Eye (tissue), 1 donor: ENCODE measurements at regions not wholly inside any gene's neighbourhood (a gene's known extent, or its start where the extent isn't known, plus 50 kb on each side); places are given as distances from the start of the nearest gene placed in this dataset.
A peak's percentile ranks its signal among the peaks of the same experiment; 100 is the strongest.
"Not testable (repeated sequence)": the region's sequence is repeated elsewhere in the genome, so short reads cannot be mapped to it uniquely, and the experiment has no call there.

Experiments used
- DNase-seq: peaks from one replicate; pipeline ENCODE4 v3.0.0-alpha.2; 2015

- DNase-seq = no peak
Observed at GRCh38 chr7:114173170-114173890, 241.3 kb upstream of the FOXP2 start.

DNA sequence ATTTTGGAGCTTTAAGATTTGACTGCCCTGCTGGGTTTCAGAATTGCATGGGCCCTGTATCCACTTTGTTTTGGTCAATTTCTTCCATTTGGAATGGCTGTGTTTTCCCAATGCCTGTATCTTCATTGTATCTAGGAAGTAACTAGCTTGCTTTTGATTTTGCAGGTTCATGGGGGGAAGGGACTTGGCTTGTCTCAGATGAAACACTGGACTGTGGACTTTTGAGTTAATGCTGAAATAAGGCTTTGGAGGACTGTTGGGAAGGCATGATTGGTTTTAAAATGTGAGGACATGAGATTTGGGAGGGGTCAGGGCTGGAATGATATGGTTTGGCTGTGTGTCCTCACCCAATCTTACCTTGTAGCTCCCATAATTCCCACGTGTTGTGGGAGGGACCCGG is 245.2 kb upstream of the FOXP2 start:
- DNase-seq = not testable (repeated sequence)

- no peak for DNase-seq
Observed at GRCh38 chr7:114160925-114161324, 242.1 kb upstream of the PPP1R3A start.

DNA sequence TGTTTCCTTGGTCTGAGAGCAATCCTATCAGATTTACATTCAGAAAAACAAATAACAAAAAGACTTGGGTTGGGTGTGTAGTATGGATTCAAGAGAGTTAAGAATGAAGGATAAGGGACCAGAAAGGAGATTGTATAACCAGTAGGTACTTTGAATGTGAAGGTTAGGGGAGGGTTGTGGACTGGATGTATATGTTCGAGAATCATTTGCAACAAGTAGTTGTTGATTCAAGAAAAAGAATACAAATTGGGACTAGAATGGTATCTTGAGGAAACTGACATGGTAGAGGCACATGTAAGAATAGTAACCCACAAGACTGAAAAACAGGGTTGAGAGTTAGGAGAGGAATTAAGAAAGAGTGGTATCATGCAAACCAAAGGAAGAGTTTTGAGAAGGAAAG is 240.0 kb upstream of the PPP1R3A start:
- DNase-seq = no peak

DNA sequence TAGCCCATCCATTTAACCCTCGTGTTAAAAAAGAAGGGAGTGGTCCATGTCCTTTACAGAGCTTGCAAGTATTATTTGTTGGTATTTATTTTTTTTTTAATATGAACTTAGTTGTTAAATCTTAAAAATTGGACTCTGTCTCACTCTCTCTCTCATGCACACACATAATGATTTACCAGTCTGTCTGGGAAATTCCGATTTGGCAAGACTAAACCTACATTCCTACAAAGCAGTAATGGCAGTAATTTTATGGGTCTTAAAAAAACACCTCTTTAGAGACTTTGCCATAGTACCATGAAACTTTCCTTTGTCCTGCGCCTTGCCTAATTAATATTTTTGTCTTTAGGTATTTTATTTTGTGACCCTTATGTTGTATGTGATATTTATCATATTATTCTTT is 239.5 kb upstream of the PPP1R3A start:
- no peak for DNase-seq

DNA sequence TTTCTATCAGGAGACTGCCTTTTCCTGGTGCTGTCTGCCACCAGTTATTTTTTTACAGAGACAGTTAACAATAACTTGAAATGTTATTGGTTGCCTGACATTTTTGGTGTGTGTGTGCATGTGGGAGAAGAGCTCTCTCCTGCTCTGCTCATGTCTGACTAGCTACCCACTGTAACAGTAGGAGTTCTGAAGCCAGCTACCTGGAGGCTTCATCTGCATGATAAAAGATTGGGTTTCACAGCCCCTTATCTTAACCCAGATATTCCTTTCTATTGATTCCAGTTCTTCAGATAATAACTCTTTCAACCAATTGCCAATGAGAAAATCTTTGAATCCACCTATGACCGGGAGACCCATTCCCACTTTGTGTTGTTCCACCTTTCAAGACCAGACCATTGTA is 237.4 kb upstream of the PPP1R3A start:
- no peak for DNase-seq

- no peak for DNase-seq
Observed at GRCh38 chr7:114155116-114156110, 236.6 kb upstream of the PPP1R3A start.

GRCh38 chr7:114153700-114154099 is 234.9 kb upstream of the PPP1R3A start:
- DNase-seq = no peak

- DNase-seq = no peak
Observed at GRCh38 chr7:114152314-114152938, 233.6 kb upstream of the PPP1R3A start.

DNA sequence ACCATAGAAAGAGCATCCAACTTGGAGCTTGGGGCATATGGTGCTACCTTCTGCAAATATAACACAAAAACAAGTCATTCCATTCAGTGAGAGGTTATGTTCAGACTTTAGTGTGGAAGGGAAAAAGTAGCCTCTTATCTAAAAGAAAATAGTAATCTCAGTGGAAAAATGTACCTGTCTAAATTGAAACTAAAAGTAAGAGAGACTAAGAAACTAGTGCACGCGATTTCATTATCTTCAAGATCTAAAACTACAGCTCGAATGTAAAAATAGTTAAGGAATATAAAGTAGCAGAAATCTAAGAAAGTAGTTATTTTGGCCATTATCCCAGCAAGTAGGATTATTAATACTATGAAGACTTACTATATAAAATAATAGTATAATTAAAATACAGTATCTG is 233.0 kb upstream of the PPP1R3A start:
- peak; percentile 31 for DNase-seq

- DNase-seq = no peak
Observed at GRCh38 chr7:114150689-114151088, 231.9 kb upstream of the PPP1R3A start.

GRCh38 chr7:114148779-114149178 is 230.0 kb upstream of the PPP1R3A start:
- DNase-seq = no peak

DNA sequence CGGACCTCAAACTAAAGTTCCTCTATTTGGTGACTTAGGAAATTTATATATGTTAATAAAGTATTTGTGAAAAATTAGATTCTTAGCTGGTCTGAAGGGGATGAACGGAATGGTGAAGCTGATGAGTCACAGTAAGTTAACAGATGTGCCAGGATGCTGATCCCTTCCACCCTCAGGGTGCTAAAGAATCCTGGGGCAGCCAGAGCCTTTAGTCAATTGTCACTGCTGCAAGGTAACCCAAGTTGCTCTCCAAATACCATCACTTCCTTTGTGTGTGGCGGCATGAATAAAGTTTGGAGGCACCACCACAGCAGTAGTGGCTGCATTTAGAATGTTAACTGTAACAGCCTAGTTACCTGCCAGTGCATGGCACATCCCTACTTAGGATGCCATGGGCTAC is 222.6 kb upstream of the PPP1R3A start:
- no peak for DNase-seq

- no peak for DNase-seq
Observed at GRCh38 chr7:114140561-114140960, 221.8 kb upstream of the PPP1R3A start.

- DNase-seq = not testable (repeated sequence)
Observed at GRCh38 chr7:114139690-114140089, 220.9 kb upstream of the PPP1R3A start.

- no peak for DNase-seq
Observed at GRCh38 chr7:114138587-114138986, 219.8 kb upstream of the PPP1R3A start.

- no peak for DNase-seq
Observed at GRCh38 chr7:114133717-114134116, 214.9 kb upstream of the PPP1R3A start.

DNA sequence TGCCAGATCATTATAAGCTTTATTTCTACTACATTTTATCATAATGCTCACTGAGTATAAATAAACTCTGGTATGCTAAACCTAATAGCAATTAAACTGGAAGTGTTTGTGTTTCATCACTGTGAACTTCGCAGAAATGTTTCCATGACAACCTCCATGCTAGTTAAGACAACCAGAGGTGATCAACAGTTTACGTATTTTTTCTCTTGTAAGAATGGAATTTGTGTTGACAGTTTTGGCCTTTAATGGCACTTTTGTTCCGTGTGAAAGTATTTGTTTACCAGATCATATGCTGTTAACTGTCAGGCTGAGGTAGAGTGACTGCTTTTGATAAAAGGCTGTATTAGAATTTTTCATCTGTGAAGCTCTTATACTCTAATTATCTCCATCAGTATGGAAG is 212.1 kb upstream of the PPP1R3A start:
- DNase-seq = peak; percentile 63

DNA sequence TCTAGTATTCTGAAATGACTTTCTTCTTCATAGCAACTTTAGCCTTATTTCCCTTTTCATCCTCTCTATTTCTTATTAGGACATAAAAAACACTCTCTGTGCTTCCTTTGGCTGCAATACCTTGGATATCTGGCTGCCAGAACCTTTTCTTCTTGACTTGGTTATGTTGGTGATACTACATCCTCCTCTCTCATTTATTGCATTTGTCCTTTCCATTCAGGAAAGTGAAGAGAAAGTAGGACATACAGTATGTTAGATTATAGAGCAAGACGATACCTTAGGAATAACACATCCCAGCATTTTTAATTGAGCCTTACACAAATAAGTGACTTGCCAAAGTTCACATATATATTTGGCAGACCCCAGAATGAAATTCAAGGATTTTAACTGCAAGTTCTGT is 210.1 kb upstream of the PPP1R3A start:
- no peak for DNase-seq

GRCh38 chr7:114126095-114126494 is 207.3 kb upstream of the PPP1R3A start:
- no peak for DNase-seq

DNA sequence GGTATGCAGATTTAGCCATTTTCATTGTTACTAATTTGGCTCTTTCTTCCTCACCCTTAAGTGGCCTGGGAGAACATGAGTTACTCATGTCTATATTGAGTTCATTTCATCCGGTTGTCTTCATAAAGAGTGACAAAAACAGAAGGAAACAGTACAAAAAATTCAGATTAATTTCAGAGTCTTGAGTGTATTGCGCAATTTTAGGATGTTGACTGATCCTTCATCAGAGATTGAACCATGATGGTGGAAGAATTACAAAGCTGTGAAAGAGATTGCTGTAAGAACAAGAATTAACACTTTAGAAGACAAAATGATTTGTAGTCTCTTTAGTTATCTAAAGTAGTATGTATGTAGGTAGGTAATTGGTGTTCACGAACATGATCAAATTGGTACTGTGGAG is 194.0 kb upstream of the PPP1R3A start:
- no peak for DNase-seq

DNA sequence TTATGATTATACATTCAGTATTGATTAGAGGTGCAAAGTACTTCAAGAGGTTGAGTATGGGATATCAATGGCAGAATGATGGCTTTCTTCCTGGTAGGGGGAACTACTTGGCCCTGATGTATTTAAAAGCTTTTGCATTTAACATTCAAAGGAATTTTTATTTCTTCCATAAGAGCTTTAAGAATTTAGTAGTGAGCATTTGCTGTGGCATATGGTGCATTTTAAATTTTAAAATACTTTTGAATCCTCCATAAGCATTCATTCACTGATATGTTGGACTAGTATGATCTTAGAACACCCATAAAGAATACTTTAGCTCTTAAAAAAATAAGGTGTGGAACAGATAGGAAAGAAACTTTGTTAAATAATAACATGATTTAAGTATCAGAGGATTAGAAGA is 191.9 kb upstream of the PPP1R3A start:
- DNase-seq = no peak

DNA sequence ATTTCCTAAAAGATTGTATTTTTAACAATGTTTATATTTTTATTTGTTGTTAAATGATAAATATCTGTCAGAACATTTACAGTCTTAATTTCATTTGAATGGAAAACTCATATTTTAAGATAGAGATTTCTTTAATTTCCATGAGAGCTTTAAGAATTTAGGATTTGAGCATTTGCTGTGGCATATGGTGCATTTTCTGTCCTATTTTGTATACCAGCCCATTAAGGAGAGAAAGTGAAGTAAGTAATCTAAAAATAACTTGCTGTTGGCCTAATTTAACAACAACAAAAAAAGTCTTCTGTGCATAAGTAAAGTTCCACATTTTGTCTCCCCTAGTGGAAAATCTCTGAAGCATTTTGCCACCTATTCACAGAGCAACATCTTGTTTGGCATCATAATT is 190.9 kb upstream of the PPP1R3A start:
- no peak for DNase-seq

DNA sequence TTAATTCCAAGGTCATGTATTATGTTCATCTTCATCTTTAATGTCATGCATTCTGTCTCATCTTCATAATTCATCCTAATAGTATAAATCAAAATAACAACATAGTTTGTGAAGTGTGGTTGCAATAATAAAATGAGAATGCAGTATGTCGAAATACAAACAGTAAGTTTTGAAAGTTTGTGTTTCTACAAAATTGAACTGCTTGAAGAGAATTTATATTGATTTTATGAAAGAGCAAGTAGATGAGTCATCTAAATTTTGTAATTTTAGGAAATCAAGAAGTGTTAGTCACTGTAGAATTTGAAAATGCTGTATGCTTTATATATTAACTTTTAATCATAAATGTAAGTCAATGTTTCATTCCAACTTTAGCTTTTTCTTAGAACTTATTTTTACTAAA is 190.5 kb upstream of the PPP1R3A start:
- no peak for DNase-seq
